SU-DHL-6 (cell line): ENCODE measurements at regions not wholly inside any gene's neighbourhood (a gene's known extent, or its start where the extent isn't known, plus 50 kb on each side); places are given as distances from the start of the nearest gene placed in this dataset.
"Not testable (repeated sequence)": the region's sequence is repeated elsewhere in the genome, so short reads cannot be mapped to it uniquely, and the experiment has no call there.

Experiments used
- H2AFZ ChIP-seq: fragments of 200-600 bp; sonication (generic); 2 replicates; pipeline ENCODE4 v1.6.1; 2014; ENCODE audit warnings: low read depth, mild to moderate bottlenecking, moderate library complexity, mixed read lengths, antibody characterized with exemption, low read length; ENCODE audit not compliant: severe bottlenecking
- H3F3A ChIP-seq: fragments of 200-600 bp; shearing (Covaris generic); 2 replicates; pipeline ENCODE4 v1.6.0; 2016; ENCODE audit warnings: antibody characterized with exemption, mild to moderate bottlenecking; ENCODE audit not compliant: insufficient read depth
- H3K27ac ChIP-seq: fragments of 200-600 bp; sonication (generic); 2 replicates; pipeline ENCODE4 v1.5.1; 2016; ENCODE audit warnings: low read depth, mild to moderate bottlenecking, low read length, moderate library complexity, mixed read lengths
- H3K27me3 ChIP-seq: fragments of 200-600 bp; sonication (generic), shearing (Covaris generic); 2 replicates; pipeline ENCODE4 v1.6.0; 2014; ENCODE audit warnings: mild to moderate bottlenecking, low read length
- H3K36me3 ChIP-seq: fragments of 200-600 bp; sonication (generic); 2 replicates; pipeline ENCODE4 v1.6.1; 2014; ENCODE audit warnings: mild to moderate bottlenecking, low read length, mixed read lengths
- H3K4me2 ChIP-seq: fragments of 300-600, 200-600 bp; shearing (Covaris generic), sonication (generic); 2 replicates; pipeline ENCODE4 v1.6.0; 2014; ENCODE audit warnings: low read length, low read depth, mild to moderate bottlenecking; ENCODE audit not compliant: poor library complexity, severe bottlenecking
- H3K4me3 ChIP-seq: fragments of 200-600 bp; sonication (generic); 2 replicates; pipeline ENCODE4 v1.5.1; 2014; ENCODE audit warnings: antibody characterized with exemption, low read length, mild to moderate bottlenecking, mixed read lengths; ENCODE audit not compliant: insufficient read depth, poor library complexity, severe bottlenecking
- H3K79me2 ChIP-seq: fragments of 200-600 bp; sonication (generic); 2 replicates; pipeline ENCODE4 v1.6.1; 2014; ENCODE audit warnings: mild to moderate bottlenecking, low read length, moderate library complexity; ENCODE audit not compliant: insufficient read depth
- H3K9ac ChIP-seq: fragments of 200-600 bp; sonication (generic); 2 replicates; pipeline ENCODE4 v1.7.0; 2014; ENCODE audit warnings: mild to moderate bottlenecking, low read length
- H3K9me2 ChIP-seq: fragments of 200-600 bp; sonication (generic); replicated peaks from 2 replicates; pipeline ENCODE4 v1.6.1; 2014; ENCODE audit warnings: low read length; ENCODE audit not compliant: insufficient read depth
- H3K9me3 ChIP-seq: fragments of 200-600 bp; sonication (generic); 2 replicates; pipeline ENCODE4 v1.6.1; 2014; ENCODE audit warnings: low read length, mixed read lengths; ENCODE audit not compliant: insufficient read depth
- H4K20me1 ChIP-seq: fragments of 200-600 bp; sonication (generic); 2 replicates; pipeline ENCODE4 v1.6.1; 2014; ENCODE audit warnings: low read depth, mild to moderate bottlenecking, antibody characterized with exemption, low read length, moderate library complexity, mixed read lengths
- EZH2phosphoT487 ChIP-seq: fragments of 200-600 bp; sonication (generic), shearing (Covaris generic); conservative IDR thresholded peaks from 2 replicates; pipeline ENCODE4 v1.6.1; 2018; ENCODE audit warnings: mild to moderate bottlenecking, antibody characterized with exemption, low read length, moderate library complexity, mixed read lengths
- TF ChIP-seq, protein P1 (sequence below): fragments of 200-600 bp; sonication (generic); IDR thresholded peaks from one replicate; pipeline ENCODE4 v1.5.1; 2017; ENCODE audit warnings: antibody characterized with exemption, mild to moderate bottlenecking, low read length, moderate library complexity; ENCODE audit not compliant: insufficient read depth, poor library complexity, severe bottlenecking

DNA sequence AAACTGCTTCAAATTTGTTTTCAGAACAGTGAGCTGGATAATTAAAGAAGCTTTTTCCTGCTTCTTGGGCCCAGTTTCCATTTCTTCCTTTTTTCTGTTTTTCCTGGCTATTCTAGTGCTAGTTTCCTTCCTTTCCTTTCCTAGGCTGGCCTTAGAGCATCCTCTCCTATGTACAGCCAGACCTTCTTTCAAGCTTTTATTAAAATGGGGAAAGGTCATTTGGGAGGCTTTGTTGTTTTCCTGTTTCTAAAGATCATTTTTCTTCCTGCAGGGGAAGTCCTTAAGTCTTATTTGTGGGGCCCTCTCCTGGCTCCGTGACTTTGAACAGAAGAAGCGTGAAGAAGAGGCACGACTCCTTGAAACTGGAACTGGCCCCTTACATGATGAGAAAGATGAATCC is 85.2 kb upstream of the PZP start:
- H2AFZ ChIP-seq, H3K9me2 ChIP-seq, H3F3A ChIP-seq, H4K20me1 ChIP-seq, H3K9ac ChIP-seq, H3K4me3 ChIP-seq, H3K27me3 ChIP-seq, H3K9me3 ChIP-seq, H3K4me2 ChIP-seq, H3K36me3 ChIP-seq, H3K79me2 ChIP-seq, H3K27ac ChIP-seq: not testable (repeated sequence)

DNA sequence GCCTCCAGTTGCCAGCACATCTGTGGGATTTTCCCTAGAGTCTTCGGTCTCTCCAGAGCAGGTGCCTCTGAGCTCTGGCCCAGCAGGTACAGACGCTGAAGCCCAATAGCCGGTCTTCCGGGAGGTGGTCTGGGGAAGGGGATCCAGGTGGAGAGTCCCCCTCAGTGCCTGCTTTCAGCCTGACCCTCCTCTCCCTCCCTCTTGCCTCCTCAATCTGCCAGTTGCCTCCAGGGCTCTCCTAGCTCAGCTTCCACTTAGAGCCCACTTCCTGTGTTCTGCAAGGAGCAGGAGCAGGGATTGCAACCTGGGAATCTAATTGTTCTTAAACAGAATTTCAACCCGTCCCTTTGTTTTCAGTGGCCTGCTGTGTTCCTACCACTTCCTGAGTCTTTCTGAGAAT is 81.8 kb upstream of the PZP start:
- not testable (repeated sequence) for H3K27me3 ChIP-seq, H2AFZ ChIP-seq, H3K9me3 ChIP-seq, H3K4me2 ChIP-seq, H3K36me3 ChIP-seq, H3K27ac ChIP-seq, H3K79me2 ChIP-seq, H3K4me3 ChIP-seq, H3F3A ChIP-seq, H3K9ac ChIP-seq, H4K20me1 ChIP-seq, H3K9me2 ChIP-seq

DNA sequence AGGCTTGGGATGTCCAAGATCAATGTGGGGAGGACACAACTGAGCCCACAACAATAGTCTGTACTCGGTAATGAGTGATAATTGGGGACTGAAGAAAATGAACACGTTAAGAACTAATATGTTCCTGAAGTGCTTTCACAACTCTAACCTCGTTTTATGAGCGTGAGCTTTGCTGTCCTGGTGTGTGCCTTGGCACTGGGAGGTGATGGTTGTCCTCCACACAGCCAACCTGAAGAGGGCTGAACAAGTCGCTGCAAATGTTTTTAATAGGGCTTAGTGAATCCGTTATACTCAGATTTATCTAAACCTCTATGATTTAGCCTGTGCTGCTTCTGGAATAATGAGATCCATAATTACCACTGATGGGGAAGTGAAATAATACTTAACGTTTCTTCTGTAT is 76.5 kb upstream of the PZP start:
- not testable (repeated sequence) for H3F3A ChIP-seq, H3K79me2 ChIP-seq, H3K9me3 ChIP-seq, H3K27me3 ChIP-seq, H2AFZ ChIP-seq, H4K20me1 ChIP-seq, H3K4me3 ChIP-seq, H3K9me2 ChIP-seq, H3K27ac ChIP-seq, H3K36me3 ChIP-seq
- Histone ChIP-seq H3K4me2 (peak overlapping the region; percentile 46), H3K9ac (peak overlapping the region; percentile 64)

DNA sequence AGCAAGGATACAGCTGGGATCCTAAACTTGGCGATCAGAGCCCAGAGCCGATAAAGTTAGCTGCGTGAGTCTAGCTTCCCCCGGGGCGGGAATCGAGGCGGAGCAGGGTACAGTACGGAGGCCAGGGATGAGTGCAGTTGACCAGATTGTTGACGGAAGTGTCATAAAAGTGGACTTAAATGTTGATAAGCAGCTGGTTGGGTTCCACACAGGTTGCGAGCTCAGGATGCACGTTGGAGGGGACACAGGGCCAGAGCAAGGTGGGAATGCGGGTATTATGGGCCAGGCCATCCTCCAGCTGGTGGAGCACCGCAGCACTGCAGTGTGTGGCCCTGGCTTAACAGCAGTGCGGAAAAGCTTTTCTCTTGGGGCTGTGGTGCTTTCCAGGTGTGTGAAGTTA is 76.0 kb upstream of the PZP start:
- H3F3A ChIP-seq, H2AFZ ChIP-seq, H3K9me3 ChIP-seq, H3K9me2 ChIP-seq, H3K36me3 ChIP-seq, H3K27me3 ChIP-seq, H4K20me1 ChIP-seq, H3K27ac ChIP-seq, H3K79me2 ChIP-seq: not testable (repeated sequence)
- H3K4me3 ChIP-seq = peak overlapping the region; percentile 54
- peak overlapping the region; percentile 64 for H3K9ac ChIP-seq
- peak overlapping the region; percentile 46 for H3K4me2 ChIP-seq

DNA sequence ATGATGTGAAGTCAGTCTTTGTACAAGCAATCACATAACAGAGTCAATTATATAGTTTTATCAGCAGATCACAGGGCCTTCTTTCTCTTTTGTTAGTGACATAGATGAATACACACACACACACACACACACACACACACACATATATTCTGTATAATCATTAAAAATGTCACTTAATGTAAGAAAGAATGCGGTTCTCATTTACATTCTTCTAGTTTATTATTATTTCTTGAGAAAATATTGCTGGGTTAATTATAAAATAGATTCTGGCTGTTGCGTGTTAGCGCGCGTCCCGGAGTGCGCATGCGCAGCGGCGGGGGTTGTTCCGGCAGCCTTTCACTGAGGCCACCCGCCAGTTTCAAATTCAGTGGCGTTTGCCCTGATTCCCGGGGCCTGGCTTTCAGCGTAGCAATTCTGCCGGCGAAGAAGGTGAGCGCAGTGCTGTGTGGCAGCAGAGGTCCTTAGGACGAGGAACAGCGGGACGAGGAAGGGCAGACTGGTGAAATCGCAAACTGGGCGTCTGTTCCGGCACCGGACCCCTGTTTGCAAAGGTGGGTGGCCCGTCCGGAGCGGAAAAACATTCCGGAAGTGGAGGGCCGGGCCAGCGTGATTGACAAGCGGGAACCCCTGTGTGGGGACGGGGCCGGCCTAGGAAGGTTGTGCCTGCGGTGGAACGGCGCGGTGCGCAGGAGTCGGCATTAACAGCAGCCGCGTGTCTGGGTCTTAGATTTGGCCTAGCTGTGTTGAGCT is 75.3 kb upstream of the PZP start:
- Histone ChIP-seq H2AFZ (peak overlapping the region; percentile 74), H3K27ac (peak overlapping the region; percentile 70)

DNA sequence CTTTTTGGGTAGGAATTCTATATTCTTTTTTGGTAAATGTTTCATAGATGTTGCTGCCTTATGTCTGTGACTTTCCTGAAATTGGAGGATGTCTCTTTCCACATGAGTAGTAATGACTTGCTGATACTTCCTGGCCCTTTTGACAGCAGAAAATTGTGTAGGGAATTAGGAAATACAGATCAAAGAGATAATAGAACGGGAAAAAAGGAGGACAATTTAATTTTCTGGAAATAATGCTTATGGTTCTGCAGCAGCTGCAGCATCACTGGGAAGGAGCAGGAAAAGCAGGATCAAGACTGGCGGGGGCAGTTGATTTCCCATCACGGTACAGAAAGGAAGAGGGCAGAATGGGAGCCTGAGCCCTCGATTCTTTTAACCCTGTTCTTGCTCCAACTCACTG is 68.8 kb upstream of the PZP start:
- no peak overlapping the region for H3K4me2 ChIP-seq
- no peaks in the 10 kb centered on the region for H3K36me3 ChIP-seq
- H3K9ac ChIP-seq = no peak overlapping the region
- H3K27ac ChIP-seq = no peak overlapping the region
- H3F3A ChIP-seq = no peaks in the 10 kb centered on the region
- H3K9me2 ChIP-seq = no peaks in the 10 kb centered on the region
- H3K27me3 ChIP-seq = no peaks in the 10 kb centered on the region
- H3K79me2 ChIP-seq = no peaks in the 10 kb centered on the region
- no peak overlapping the region for H3K4me3 ChIP-seq
- no peaks in the 10 kb centered on the region for H4K20me1 ChIP-seq
- H2AFZ ChIP-seq = no peak overlapping the region
- TF ChIP-seq, protein P1, sequence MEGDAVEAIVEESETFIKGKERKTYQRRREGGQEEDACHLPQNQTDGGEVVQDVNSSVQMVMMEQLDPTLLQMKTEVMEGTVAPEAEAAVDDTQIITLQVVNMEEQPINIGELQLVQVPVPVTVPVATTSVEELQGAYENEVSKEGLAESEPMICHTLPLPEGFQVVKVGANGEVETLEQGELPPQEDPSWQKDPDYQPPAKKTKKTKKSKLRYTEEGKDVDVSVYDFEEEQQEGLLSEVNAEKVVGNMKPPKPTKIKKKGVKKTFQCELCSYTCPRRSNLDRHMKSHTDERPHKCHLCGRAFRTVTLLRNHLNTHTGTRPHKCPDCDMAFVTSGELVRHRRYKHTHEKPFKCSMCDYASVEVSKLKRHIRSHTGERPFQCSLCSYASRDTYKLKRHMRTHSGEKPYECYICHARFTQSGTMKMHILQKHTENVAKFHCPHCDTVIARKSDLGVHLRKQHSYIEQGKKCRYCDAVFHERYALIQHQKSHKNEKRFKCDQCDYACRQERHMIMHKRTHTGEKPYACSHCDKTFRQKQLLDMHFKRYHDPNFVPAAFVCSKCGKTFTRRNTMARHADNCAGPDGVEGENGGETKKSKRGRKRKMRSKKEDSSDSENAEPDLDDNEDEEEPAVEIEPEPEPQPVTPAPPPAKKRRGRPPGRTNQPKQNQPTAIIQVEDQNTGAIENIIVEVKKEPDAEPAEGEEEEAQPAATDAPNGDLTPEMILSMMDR = no peak
- no peak for TF ChIP-seq EZH2phosphoT487
- no peaks in the 10 kb centered on the region for H3K9me3 ChIP-seq

More for the DNA sequence above, 75.3 kb upstream of the PZP start:
- not testable (repeated sequence) for H3K9me3 ChIP-seq, H3F3A ChIP-seq, H3K36me3 ChIP-seq, H3K9me2 ChIP-seq, H3K79me2 ChIP-seq, H4K20me1 ChIP-seq, H3K27me3 ChIP-seq
- Histone ChIP-seq H3K9ac (peak overlapping the region; percentile 64), H3K4me3 (peak overlapping the region; percentile 46), H3K4me2 (peak overlapping the region; percentile 87)
